GM19463 (cell line): ENCODE measurements at regions not wholly inside any gene's neighbourhood (a gene's known extent, or its start where the extent isn't known, plus 50 kb on each side); places are given as distances from the start of the nearest gene placed in this dataset.

Experiments
- ATAC-seq: cut with Tn5 transposase; IDR thresholded peaks from one replicate; pipeline ENCODE4 v1.9.1; 2021; ENCODE audit warnings: mild to moderate bottlenecking, moderate library complexity; ENCODE audit not compliant: unreplicated experiment

- ATAC-seq = no peak
Measured at GRCh38 chr11:127390465-127390864, 389.9 kb upstream of the KIRREL3 start.

- no peak for ATAC-seq
Measured at GRCh38 chr11:127385071-127385470, 384.5 kb upstream of the KIRREL3 start.

- no peak for ATAC-seq
Measured at GRCh38 chr11:127383026-127383425, 382.5 kb upstream of the KIRREL3 start.

- no peak for ATAC-seq
Measured at GRCh38 chr11:127381247-127381646, 380.7 kb upstream of the KIRREL3 start.

GRCh38 chr11:127379686-127380085 lies 379.1 kb upstream of the KIRREL3 start:
- no peak for ATAC-seq

GRCh38 chr11:127376301-127376700 lies 375.7 kb upstream of the KIRREL3 start:
- no peak for ATAC-seq

- ATAC-seq = no peak
Measured at GRCh38 chr11:127369356-127369755, 368.8 kb upstream of the KIRREL3 start.

GRCh38 chr11:127362754-127363308 lies 362.3 kb upstream of the KIRREL3 start:
- no peak for ATAC-seq

- no peak for ATAC-seq
Measured at GRCh38 chr11:127358160-127358559, 357.6 kb upstream of the KIRREL3 start.

GRCh38 chr11:127350476-127350875 lies 349.9 kb upstream of the KIRREL3 start:
- no peak for ATAC-seq

GRCh38 chr11:127345819-127346459 lies 345.4 kb upstream of the KIRREL3 start:
- ATAC-seq = no peak

GRCh38 chr11:127340438-127340837 lies 339.9 kb upstream of the KIRREL3 start:
- no peak for ATAC-seq

- ATAC-seq = no peak
Measured at GRCh38 chr11:127339376-127339775, 338.8 kb upstream of the KIRREL3 start.

GRCh38 chr11:127338380-127339259 lies 338.1 kb upstream of the KIRREL3 start:
- ATAC-seq = no peak

GRCh38 chr11:127334466-127334865 lies 333.9 kb upstream of the KIRREL3 start:
- no peak for ATAC-seq

GRCh38 chr11:127332896-127333295 lies 332.3 kb upstream of the KIRREL3 start:
- ATAC-seq = no peak

- ATAC-seq = no peak
Measured at GRCh38 chr11:127330044-127330443, 329.5 kb upstream of the KIRREL3 start.

GRCh38 chr11:127308291-127308690 lies 307.7 kb upstream of the KIRREL3 start:
- ATAC-seq = no peak

GRCh38 chr11:127307700-127308099 lies 307.1 kb upstream of the KIRREL3 start:
- ATAC-seq = no peak

GRCh38 chr11:127304634-127305033 lies 304.1 kb upstream of the KIRREL3 start:
- ATAC-seq = no peak

GRCh38 chr11:127288926-127289325 lies 288.4 kb upstream of the KIRREL3 start:
- no peak for ATAC-seq

GRCh38 chr11:127281534-127281933 lies 281.0 kb upstream of the KIRREL3 start:
- no peak for ATAC-seq
